ENCODE measurements at regions not wholly inside any gene's neighbourhood (a gene's known extent, or its start where the extent isn't known, plus 50 kb on each side); places are given as distances from the start of the nearest gene placed in this dataset.

DNA sequence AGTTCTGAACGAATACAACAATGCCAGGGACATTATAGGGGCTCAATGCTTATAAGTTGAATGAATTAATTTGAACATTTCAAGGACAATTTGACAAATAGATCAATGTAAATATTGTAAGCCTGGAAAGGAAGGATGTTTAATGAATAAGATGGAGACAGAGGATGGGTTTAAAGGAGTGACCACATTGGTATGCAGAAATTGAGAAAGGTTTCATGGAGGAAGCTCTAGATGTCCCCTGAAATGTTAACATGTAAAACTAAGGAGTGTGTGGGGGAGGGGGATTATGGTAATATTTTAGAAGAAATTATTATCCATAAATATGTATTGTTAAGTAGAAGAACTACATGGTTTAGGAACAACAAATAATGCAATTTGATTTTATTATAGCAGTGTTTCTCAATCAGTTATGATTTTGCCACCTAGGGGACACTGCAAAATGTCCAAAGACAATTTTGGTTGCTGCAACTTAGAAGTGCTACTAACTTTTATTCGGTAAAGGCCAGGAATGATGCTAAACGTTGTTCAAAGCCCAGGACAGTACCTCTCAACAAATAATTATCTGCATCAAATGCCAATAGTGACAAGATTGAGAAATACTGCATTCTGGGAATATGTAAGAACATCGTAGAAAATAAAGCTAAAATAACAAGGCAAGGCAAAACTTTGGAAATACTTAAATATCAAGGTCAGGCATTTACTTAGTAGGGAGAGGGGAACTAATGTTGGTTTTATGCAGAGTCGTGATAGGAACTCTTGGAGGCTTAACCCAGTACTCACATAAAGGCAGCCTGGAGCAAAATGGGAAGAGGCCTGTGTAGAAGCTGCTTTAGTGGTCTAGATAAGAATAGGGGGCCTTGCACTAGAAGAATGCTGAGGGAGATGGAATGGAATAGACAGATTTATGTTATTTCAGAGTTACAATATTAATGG is 686.9 kb upstream of the CITED2 start:
- TF ChIP-seq, protein P1, sequence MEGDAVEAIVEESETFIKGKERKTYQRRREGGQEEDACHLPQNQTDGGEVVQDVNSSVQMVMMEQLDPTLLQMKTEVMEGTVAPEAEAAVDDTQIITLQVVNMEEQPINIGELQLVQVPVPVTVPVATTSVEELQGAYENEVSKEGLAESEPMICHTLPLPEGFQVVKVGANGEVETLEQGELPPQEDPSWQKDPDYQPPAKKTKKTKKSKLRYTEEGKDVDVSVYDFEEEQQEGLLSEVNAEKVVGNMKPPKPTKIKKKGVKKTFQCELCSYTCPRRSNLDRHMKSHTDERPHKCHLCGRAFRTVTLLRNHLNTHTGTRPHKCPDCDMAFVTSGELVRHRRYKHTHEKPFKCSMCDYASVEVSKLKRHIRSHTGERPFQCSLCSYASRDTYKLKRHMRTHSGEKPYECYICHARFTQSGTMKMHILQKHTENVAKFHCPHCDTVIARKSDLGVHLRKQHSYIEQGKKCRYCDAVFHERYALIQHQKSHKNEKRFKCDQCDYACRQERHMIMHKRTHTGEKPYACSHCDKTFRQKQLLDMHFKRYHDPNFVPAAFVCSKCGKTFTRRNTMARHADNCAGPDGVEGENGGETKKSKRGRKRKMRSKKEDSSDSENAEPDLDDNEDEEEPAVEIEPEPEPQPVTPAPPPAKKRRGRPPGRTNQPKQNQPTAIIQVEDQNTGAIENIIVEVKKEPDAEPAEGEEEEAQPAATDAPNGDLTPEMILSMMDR (conservative IDR thresholded peaks at IDR 0.05), result no peak
- TF ChIP-seq EZH2 (IDR thresholded peaks at IDR 0.05; ENCODE audit: low read depth), result no peak

Measured in PC-9 (cell line).